Loucy (cell line): ENCODE measurements at regions not wholly inside any gene's neighbourhood (a gene's known extent, or its start where the extent isn't known, plus 50 kb on each side); places are given as distances from the start of the nearest gene placed in this dataset.

ENCODE experiments used
- H2AFZ ChIP-seq: fragments of 200-600 bp; sonication (generic); 2 replicates; pipeline ENCODE4 v1.6.0; 2016; ENCODE audit warnings: antibody characterized with exemption, mild to moderate bottlenecking, low read length, moderate library complexity
- H3F3A ChIP-seq: fragments of 200-600 bp; 2 replicates; pipeline ENCODE4 v1.6.0; 2016; ENCODE audit warnings: antibody characterized with exemption, low read depth, mild to moderate bottlenecking
- H3K27me3 ChIP-seq: fragments of 200-600 bp; sonication (generic); 2 replicates; pipeline ENCODE4 v1.6.1; 2014; ENCODE audit warnings: low read length, mild to moderate bottlenecking; ENCODE audit not compliant: insufficient read depth, poor library complexity, severe bottlenecking
- H3K36me3 ChIP-seq: fragments of 200-600 bp; sonication (generic); 2 replicates; pipeline ENCODE4 v1.6.1; 2016; ENCODE audit warnings: low read length; ENCODE audit not compliant: insufficient read depth
- H3K4me1 ChIP-seq: fragments of 200-600 bp; sonication (generic); 2 replicates; pipeline ENCODE4 v1.5.1; 2014; ENCODE audit warnings: low read length, mild to moderate bottlenecking; ENCODE audit not compliant: insufficient read depth, poor library complexity, severe bottlenecking
- H3K4me2 ChIP-seq: fragments of 200-600 bp; sonication (generic); 2 replicates; pipeline ENCODE4 v1.6.0; 2014; ENCODE audit warnings: antibody characterized with exemption, low read length, low read depth, mild to moderate bottlenecking; ENCODE audit not compliant: poor library complexity, severe bottlenecking
- H3K4me3 ChIP-seq: fragments of 200-600 bp; sonication (generic); 2 replicates; pipeline ENCODE4 v1.5.1; 2014; ENCODE audit warnings: low read length, mild to moderate bottlenecking, mixed read lengths; ENCODE audit not compliant: poor library complexity, severe bottlenecking
- H3K79me2 ChIP-seq: fragments of 200-600 bp; sonication (generic); 2 replicates; pipeline ENCODE4 v1.6.1; 2014; ENCODE audit warnings: low read length; ENCODE audit not compliant: insufficient read depth
- H3K9ac ChIP-seq: fragments of 200-600 bp; sonication (generic); 2 replicates; pipeline ENCODE4 v1.6.0; 2014; ENCODE audit warnings: mild to moderate bottlenecking, low read depth, low read length, moderate library complexity; ENCODE audit not compliant: poor library complexity, severe bottlenecking
- H3K9me2 ChIP-seq: fragments of 200-600 bp; sonication (generic); replicated peaks from 2 replicates; pipeline ENCODE4 v1.6.1; 2016; ENCODE audit warnings: low read depth, low read length, mixed read lengths
- H3K9me3 ChIP-seq: fragments of 200-600 bp; sonication (generic); 2 replicates; pipeline ENCODE4 v1.6.1; 2014; ENCODE audit warnings: mild to moderate bottlenecking, antibody characterized with exemption, low read length, low read depth; ENCODE audit not compliant: insufficient read depth
- H4K20me1 ChIP-seq: fragments of 200-600 bp; sonication (generic); 2 replicates; pipeline ENCODE4 v1.6.0; 2014; ENCODE audit warnings: antibody characterized with exemption, low read length, mild to moderate bottlenecking; ENCODE audit not compliant: insufficient read depth, poor library complexity, severe bottlenecking
- EZH2phosphoT487 ChIP-seq: fragments of 200-600 bp; IDR thresholded peaks from 2 replicates; pipeline ENCODE4 v1.6.1; 2018; ENCODE audit warnings: antibody characterized with exemption, mild to moderate bottlenecking, moderate library complexity, borderline replicate concordance
- TF ChIP-seq, protein P1 (sequence below): fragments of 200-600 bp; sonication (generic); conservative IDR thresholded peaks from 2 replicates; pipeline ENCODE4 v1.5.1; 2014; ENCODE audit warnings: mild to moderate bottlenecking, antibody characterized with exemption, low read length

DNA sequence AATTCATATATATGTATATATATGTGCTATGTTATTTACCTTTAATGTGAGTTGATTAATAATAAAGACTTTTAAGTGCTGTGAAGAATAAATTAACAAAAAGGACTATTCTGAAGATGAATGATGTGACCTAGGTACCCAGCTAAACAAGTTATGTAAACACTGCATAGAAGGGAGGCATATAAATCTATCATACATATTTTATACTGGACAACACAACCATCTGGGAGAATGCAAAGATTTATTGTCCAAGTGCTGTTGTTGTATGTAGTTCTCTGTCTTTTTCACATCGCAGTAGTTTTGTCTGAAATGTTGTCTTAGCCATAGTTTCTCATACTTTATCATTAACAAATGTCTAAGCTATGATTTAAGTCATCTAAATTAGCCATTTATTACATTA is 337.6 kb downstream of the PCDH18 start:
- Histone ChIP-seq H3K27me3 (no peaks in the 10 kb centered on the region), H3F3A (no peaks in the 10 kb centered on the region), H2AFZ (no peak overlapping the region), H3K9me3 (no peaks in the 10 kb centered on the region), H3K4me2 (no peak overlapping the region), H3K9ac (no peak overlapping the region), H3K9me2 (no peaks in the 10 kb centered on the region), H3K79me2 (no peaks in the 10 kb centered on the region), H3K4me3 (no peak overlapping the region), H3K4me1 (no peaks in the 10 kb centered on the region), H3K36me3 (no peaks in the 10 kb centered on the region), H4K20me1 (no peaks in the 10 kb centered on the region)
- TF ChIP-seq EZH2phosphoT487: no peak
- TF ChIP-seq, protein P1, sequence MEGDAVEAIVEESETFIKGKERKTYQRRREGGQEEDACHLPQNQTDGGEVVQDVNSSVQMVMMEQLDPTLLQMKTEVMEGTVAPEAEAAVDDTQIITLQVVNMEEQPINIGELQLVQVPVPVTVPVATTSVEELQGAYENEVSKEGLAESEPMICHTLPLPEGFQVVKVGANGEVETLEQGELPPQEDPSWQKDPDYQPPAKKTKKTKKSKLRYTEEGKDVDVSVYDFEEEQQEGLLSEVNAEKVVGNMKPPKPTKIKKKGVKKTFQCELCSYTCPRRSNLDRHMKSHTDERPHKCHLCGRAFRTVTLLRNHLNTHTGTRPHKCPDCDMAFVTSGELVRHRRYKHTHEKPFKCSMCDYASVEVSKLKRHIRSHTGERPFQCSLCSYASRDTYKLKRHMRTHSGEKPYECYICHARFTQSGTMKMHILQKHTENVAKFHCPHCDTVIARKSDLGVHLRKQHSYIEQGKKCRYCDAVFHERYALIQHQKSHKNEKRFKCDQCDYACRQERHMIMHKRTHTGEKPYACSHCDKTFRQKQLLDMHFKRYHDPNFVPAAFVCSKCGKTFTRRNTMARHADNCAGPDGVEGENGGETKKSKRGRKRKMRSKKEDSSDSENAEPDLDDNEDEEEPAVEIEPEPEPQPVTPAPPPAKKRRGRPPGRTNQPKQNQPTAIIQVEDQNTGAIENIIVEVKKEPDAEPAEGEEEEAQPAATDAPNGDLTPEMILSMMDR: no peak

DNA sequence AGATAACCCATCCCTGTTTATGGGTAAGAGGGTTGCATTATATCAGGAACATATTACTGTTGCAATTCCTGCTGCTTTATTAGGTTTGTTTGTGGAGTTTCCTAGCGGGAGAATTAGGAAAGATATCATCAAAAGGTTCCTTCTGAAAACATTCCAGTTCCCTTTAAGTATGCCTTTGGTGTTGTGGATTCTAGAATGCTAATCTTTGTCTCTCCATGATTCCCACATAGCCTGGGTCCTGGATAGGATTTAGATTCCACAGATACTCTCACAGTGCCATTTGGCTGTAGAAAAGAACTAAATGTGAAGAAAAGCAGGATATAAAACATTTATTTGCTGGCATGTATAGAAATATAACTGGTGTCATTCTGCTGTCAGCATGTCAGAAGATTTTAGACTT is 338.7 kb downstream of the PCDH18 start:
- Histone ChIP-seq H3K79me2 (no peaks in the 10 kb centered on the region), H3K27me3 (no peaks in the 10 kb centered on the region), H3K9me3 (no peaks in the 10 kb centered on the region), H3K9ac (no peak overlapping the region), H2AFZ (no peak overlapping the region), H3K36me3 (no peaks in the 10 kb centered on the region), H3K4me3 (no peak overlapping the region), H3K4me1 (no peaks in the 10 kb centered on the region), H4K20me1 (no peaks in the 10 kb centered on the region), H3K9me2 (no peaks in the 10 kb centered on the region), H3F3A (no peaks in the 10 kb centered on the region), H3K4me2 (no peak overlapping the region)
- TF ChIP-seq, protein P1: no peak

DNA sequence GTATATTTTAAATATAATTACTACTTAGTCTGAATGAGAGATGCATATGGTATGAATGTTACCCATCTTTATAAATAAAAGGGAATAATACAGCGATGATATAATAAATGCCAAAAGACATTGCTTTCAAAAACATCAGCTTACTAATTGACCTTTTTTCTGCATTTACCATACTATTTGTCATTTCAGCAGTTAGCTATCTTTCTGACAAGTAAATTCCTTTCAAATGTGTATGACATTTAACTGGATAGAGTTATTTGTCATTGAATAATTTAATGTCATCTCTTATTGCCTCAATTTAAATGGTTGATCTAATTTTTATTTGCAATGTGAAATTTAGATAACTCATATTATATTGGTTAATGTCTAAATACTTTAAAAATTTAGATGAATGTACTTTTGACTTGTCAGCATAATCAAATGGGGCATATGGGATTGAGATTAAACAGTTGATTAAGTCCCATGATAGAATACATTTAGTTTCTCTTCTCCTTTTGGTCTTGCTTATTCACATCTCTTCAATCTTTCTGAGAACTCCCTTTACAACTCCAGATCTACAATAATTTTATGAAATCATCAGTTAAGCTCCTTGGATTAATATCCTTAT is 350.9 kb downstream of the PCDH18 start:
- Histone ChIP-seq H3K4me2 (no peak overlapping the region), H3K9ac (no peak overlapping the region), H3K27me3 (no peaks in the 10 kb centered on the region), H3K4me1 (no peaks in the 10 kb centered on the region), H2AFZ (no peak overlapping the region), H3F3A (no peaks in the 10 kb centered on the region), H4K20me1 (no peaks in the 10 kb centered on the region), H3K4me3 (no peak overlapping the region), H3K9me2 (no peaks in the 10 kb centered on the region), H3K9me3 (no peaks in the 10 kb centered on the region), H3K36me3 (no peaks in the 10 kb centered on the region), H3K79me2 (no peaks in the 10 kb centered on the region)
- no peak for TF ChIP-seq EZH2phosphoT487
- TF ChIP-seq, protein P1: no peak
